Naive B cell (primary cell): ENCODE measurements at regions not wholly inside any gene's neighbourhood (a gene's known extent, or its start where the extent isn't known, plus 50 kb on each side); places are given as distances from the start of the nearest gene placed in this dataset.

Experiments
- ATAC-seq, 2 donors: fragments of 150-1000 bp; cut with Tn5 transposase; 2 replicates each; pipeline ENCODE4 v1.10.0; 2021; ENCODE audit warnings: low read depth in 2 of 2, mild to moderate bottlenecking in 2 of 2, moderate library complexity in 2 of 2
- DNase-seq: peaks from one replicate; pipeline ENCODE4 v3.0.0; 2022
- H3K27ac Mint-ChIP-seq, 6 donors: one replicate each; pipeline ENCODE4 v1.8.0; 2020 to 2022; ENCODE audit warnings: mild to moderate bottlenecking in 6 of 6, mixed read lengths in 6 of 6, moderate library complexity in 5 of 6, inconsistent platforms in 2 of 6
- H3K27me3 Mint-ChIP-seq, 3 donors: one replicate each; pipeline ENCODE4 v1.8.0; 2021 to 2022; ENCODE audit warnings: mixed read lengths in 3 of 3, mild to moderate bottlenecking in 1 of 3
- H3K36me3 Mint-ChIP-seq, 2 donors: one replicate each; pipeline ENCODE4 v1.8.0; 2020 to 2022; ENCODE audit warnings: mixed read lengths in 2 of 2, inconsistent platforms in 1 of 2, mild to moderate bottlenecking in 1 of 2
- H3K4me1 Mint-ChIP-seq, 3 donors: one replicate each; pipeline ENCODE4 v1.8.0; 2020 to 2022; ENCODE audit warnings: mixed read lengths in 3 of 3, inconsistent platforms in 1 of 3, mild to moderate bottlenecking in 1 of 3, moderate library complexity in 1 of 3
- H3K4me3 Mint-ChIP-seq, 8 donors: one replicate each; pipeline ENCODE4 v1.8.0; 2020 to 2022; ENCODE audit warnings: mild to moderate bottlenecking in 8 of 8, mixed read lengths in 8 of 8, moderate library complexity in 8 of 8, inconsistent platforms in 2 of 8
- H3K9me3 Mint-ChIP-seq, 7 donors: one replicate each; pipeline ENCODE4 v1.8.0; 2020 to 2022; ENCODE audit warnings: mixed read lengths in 7 of 7, mild to moderate bottlenecking in 5 of 7, inconsistent platforms in 2 of 7, moderate library complexity in 1 of 7

- Mint-ChIP-seq H3K4me3 (peak overlapping the region in 1 of 8 donors; percentile 51), H3K27ac (peak overlapping the region in 2 of 6 donors; percentile 19 to 76), H3K9me3 (peaks cover 0 to 12% (median 5%) of the 10 kb centered on the region in 7 donors), H3K4me1 (peaks cover 57 to 60% (median 58%) of the 10 kb centered on the region in 3 donors), H3K36me3 (peaks cover 0 to 9% of the 10 kb centered on the region in 2 donors), H3K27me3 (no peaks in the 10 kb centered on the region)
- DNase-seq (no peak), ATAC-seq (no peak)
These were observed 200.6 kb downstream of the PTEN start for GRCh38 chr10:88063861-88064557.

GRCh38 chr10:88064608-88065382 is 201.4 kb downstream of the PTEN start:
- H3K9me3 Mint-ChIP-seq, result peaks cover 0 to 12% (median 5%) of the 10 kb centered on the region in 7 donors
- peak overlapping the region in 2 of 6 donors; percentile 5 to 36 for H3K27ac Mint-ChIP-seq
- H3K36me3 Mint-ChIP-seq, result peaks cover 0 to 9% of the 10 kb centered on the region in 2 donors
- H3K4me3 Mint-ChIP-seq, result peak overlapping the region in 5 of 8 donors; percentile 22 to 77 (median 46)
- peaks cover 63 to 68% (median 65%) of the 10 kb centered on the region in 3 donors for H3K4me1 Mint-ChIP-seq
- DNase-seq (no peak), ATAC-seq (no peak)
- no peaks in the 10 kb centered on the region for H3K27me3 Mint-ChIP-seq

GRCh38 chr10:88065383-88066049 is 202.1 kb downstream of the PTEN start:
- peaks cover 0 to 5% of the 10 kb centered on the region in 2 donors for H3K36me3 Mint-ChIP-seq
- ATAC-seq (no peak), DNase-seq (no peak)
- H3K4me1 Mint-ChIP-seq, result peaks cover 71 to 75% (median 72%) of the 10 kb centered on the region in 3 donors
- H3K27me3 Mint-ChIP-seq, result no peaks in the 10 kb centered on the region
- H3K27ac Mint-ChIP-seq, result no peak overlapping the region
- H3K9me3 Mint-ChIP-seq, result peaks cover 0 to 10% (median 4%) of the 10 kb centered on the region in 7 donors
- peak overlapping the region in 6 of 8 donors; percentile 22 to 77 (median 38) for H3K4me3 Mint-ChIP-seq

- no peaks in the 10 kb centered on the region for H3K36me3 Mint-ChIP-seq
- H3K27ac Mint-ChIP-seq, result peak overlapping the region; percentile 9 to 92 (median 57)
- peak overlapping the region in 7 of 8 donors; percentile 38 to 85 (median 50) for H3K4me3 Mint-ChIP-seq
- peaks cover 78 to 83% (median 80%) of the 10 kb centered on the region in 3 donors for H3K4me1 Mint-ChIP-seq
- H3K27me3 Mint-ChIP-seq, result no peaks in the 10 kb centered on the region
- ATAC-seq, result no peak
- DNase-seq, result no peak
- peaks cover 0 to 5% (median 0%) of the 10 kb centered on the region in 7 donors for H3K9me3 Mint-ChIP-seq
These were observed 202.9 kb downstream of the PTEN start for GRCh38 chr10:88066319-88066718.

GRCh38 chr10:88066876-88067275 is 203.5 kb downstream of the PTEN start:
- no peaks in the 10 kb centered on the region for H3K36me3 Mint-ChIP-seq
- H3K4me3 Mint-ChIP-seq, result peak overlapping the region; percentile 3 to 85 (median 47)
- H3K9me3 Mint-ChIP-seq, result peaks cover 0 to 5% (median 0%) of the 10 kb centered on the region in 7 donors
- peaks cover 83 to 88% (median 84%) of the 10 kb centered on the region in 3 donors for H3K4me1 Mint-ChIP-seq
- H3K27me3 Mint-ChIP-seq, result no peaks in the 10 kb centered on the region
- H3K27ac Mint-ChIP-seq, result peak overlapping the region; percentile 31 to 92 (median 80)
- ATAC-seq (peak; percentile 92 to 93), DNase-seq (peak; percentile 71)

- Mint-ChIP-seq H3K4me3 (peak overlapping the region in 6 of 8 donors; percentile 3 to 84 (median 43)), H3K36me3 (no peaks in the 10 kb centered on the region), H3K4me1 (peaks cover 84 to 94% (median 88%) of the 10 kb centered on the region in 3 donors), H3K9me3 (peaks cover 0 to 5% (median 0%) of the 10 kb centered on the region in 7 donors), H3K27ac (peak overlapping the region; percentile 47 to 92 (median 64)), H3K27me3 (no peaks in the 10 kb centered on the region)
- no peak for ATAC-seq
- DNase-seq, result no peak
These were observed 204.3 kb downstream of the PTEN start for GRCh38 chr10:88067737-88068136.

GRCh38 chr10:88069338-88069737 is 205.9 kb downstream of the PTEN start:
- H3K27ac Mint-ChIP-seq, result peak overlapping the region in 3 of 6 donors; percentile 5 to 92 (median 32)
- peak overlapping the region in 2 of 8 donors; percentile 7 to 52 for H3K4me3 Mint-ChIP-seq
- no peaks in the 10 kb centered on the region for H3K27me3 Mint-ChIP-seq
- peaks cover 0 to 5% (median 0%) of the 10 kb centered on the region in 7 donors for H3K9me3 Mint-ChIP-seq
- H3K4me1 Mint-ChIP-seq, result peaks cover 77 to 83% (median 82%) of the 10 kb centered on the region in 3 donors
- no peaks in the 10 kb centered on the region for H3K36me3 Mint-ChIP-seq
- no peak for DNase-seq
- ATAC-seq, result no peak

- peak overlapping the region in 4 of 6 donors; percentile 9 to 92 (median 56) for H3K27ac Mint-ChIP-seq
- no peaks in the 10 kb centered on the region for H3K27me3 Mint-ChIP-seq
- peaks cover 0 to 5% (median 0%) of the 10 kb centered on the region in 7 donors for H3K9me3 Mint-ChIP-seq
- H3K36me3 Mint-ChIP-seq, result no peaks in the 10 kb centered on the region
- DNase-seq, result no peak
- ATAC-seq, result no peak
- peaks cover 75 to 77% (median 75%) of the 10 kb centered on the region in 3 donors for H3K4me1 Mint-ChIP-seq
- peak overlapping the region in 5 of 8 donors; percentile 52 to 85 (median 65) for H3K4me3 Mint-ChIP-seq
These were observed 206.9 kb downstream of the PTEN start for GRCh38 chr10:88070080-88070880.

- Mint-ChIP-seq H3K4me3 (peak overlapping the region in 3 of 8 donors; percentile 1 to 18 (median 13)), H3K27ac (peak overlapping the region in 2 of 6 donors; percentile 27 to 66)
- ATAC-seq, result peak in 1 of 2 donors; percentile 34
These were observed 208.5 kb downstream of the PTEN start for GRCh38 chr10:88071879-88072278.

GRCh38 chr10:88073682-88074081 is 210.3 kb downstream of the PTEN start:
- DNase-seq, result no peak
- Mint-ChIP-seq H3K9me3 (peaks cover 0 to 2% (median 0%) of the 10 kb centered on the region in 7 donors), H3K4me3 (no peak overlapping the region), H3K4me1 (peaks cover 56 to 61% (median 61%) of the 10 kb centered on the region in 3 donors), H3K36me3 (peaks cover 0 to 9% of the 10 kb centered on the region in 2 donors), H3K27me3 (no peaks in the 10 kb centered on the region), H3K27ac (peak overlapping the region in 1 of 6 donors; percentile 80)
- no peak for ATAC-seq

More at GRCh38 chr10:88071879-88072278, 208.5 kb downstream of the PTEN start:
- Mint-ChIP-seq H3K36me3 (no peaks in the 10 kb centered on the region), H3K27me3 (no peaks in the 10 kb centered on the region), H3K4me1 (peaks cover 71 to 73% (median 71%) of the 10 kb centered on the region in 3 donors), H3K9me3 (peaks cover 0 to 5% (median 0%) of the 10 kb centered on the region in 7 donors)
- no peak for DNase-seq

GRCh38 chr10:88074971-88075370 is 211.5 kb downstream of the PTEN start:
- no peak for DNase-seq
- Mint-ChIP-seq H3K4me3 (peak overlapping the region in 1 of 8 donors; percentile 22), H3K27ac (no peak overlapping the region), H3K27me3 (no peaks in the 10 kb centered on the region), H3K9me3 (peaks cover 0 to 2% (median 0%) of the 10 kb centered on the region in 7 donors), H3K4me1 (peaks cover 49 to 58% (median 49%) of the 10 kb centered on the region in 3 donors), H3K36me3 (peaks cover 0 to 9% of the 10 kb centered on the region in 2 donors)
- no peak for ATAC-seq
